PFSK-1 (cell line): ENCODE measurements at regions not wholly inside any gene's neighbourhood (a gene's known extent, or its start where the extent isn't known, plus 50 kb on each side); places are given as distances from the start of the nearest gene placed in this dataset.

ENCODE experiments used
- POLR2AphosphoS5 ChIP-seq: IDR thresholded peaks from 2 replicates; pipeline ENCODE4 v1.6.1; 2012; ENCODE audit warnings: low read depth, mild to moderate bottlenecking, control low read depth, low read length, moderate library complexity
- REST ChIP-seq, 2 experiments: IDR thresholded peaks; 2 replicates each; pipeline versions ENCODE4 v1.6.1 to v1.8.0; 2011 to 2012; ENCODE audit warnings: low read depth in 2 of 2, low read length in 2 of 2, control low read depth in 1 of 2, inconsistent platforms in 1 of 2, mild to moderate bottlenecking in 1 of 2, moderate library complexity in 1 of 2; ENCODE audit not compliant: insufficient read depth in 1 of 2
- TAF1 ChIP-seq: IDR thresholded peaks from 2 replicates; pipeline ENCODE4 v1.6.1; 2012; ENCODE audit warnings: low read length, control low read depth, borderline replicate concordance; ENCODE audit not compliant: insufficient read depth

GRCh38 chr5:89899559-89899958 is 510.0 kb downstream of the CETN3 start:
- no peak for TF ChIP-seq TAF1
- TF ChIP-seq POLR2AphosphoS5, result no peak
- TF ChIP-seq REST (IDR thresholded peaks at IDR 0.05; ENCODE audit: insufficient read depth in 1 of 2, low read depth in 2 of 2, low read length in 2 of 2), result no peak
